ENCODE measurements at regions not wholly inside any gene's neighbourhood (a gene's known extent, or its start where the extent isn't known, plus 50 kb on each side); places are given as distances from the start of the nearest gene placed in this dataset.

GRCh38 chr2:56687169-56687568, 503.4 kb downstream of the CCDC85A start:
- H3K4me1 ChIP-seq (ENCODE audit: control insufficient read depth, insufficient read depth, low read length), result no peaks in the 10 kb centered on the region
- no TSS peak for BruUV-seq (replicated peaks)
- CTCF ChIA-PET, result no interaction called here
- H3K4me3 ChIP-seq (ENCODE audit: low read depth in 2 of 2, low read length in 2 of 2), result no peak overlapping the region
- ATAC-seq (no peak), DNase-seq (ENCODE audit: low read depth, low spot score) (no peak)
- no peak for TF ChIP-seq CTCF (IDR thresholded peaks at IDR 0.05)
- no peak for TF ChIP-seq POLR2AphosphoS5 (IDR thresholded peaks at IDR 0.05; ENCODE audit: low read depth, low read length)
- TF ChIP-seq REST (IDR thresholded peaks at IDR 0.05; ENCODE audit: insufficient read depth in 1 of 2, low read depth in 2 of 2, low read length in 1 of 2), result no peak
- no peak for TF ChIP-seq TCF7L2 (IDR thresholded peaks at IDR 0.05; ENCODE audit: low read depth, low read length)
- no peak for TF ChIP-seq SIN3A (IDR thresholded peaks at IDR 0.05; ENCODE audit: borderline replicate concordance, insufficient read depth, low read depth, low read length)
- intact Hi-C loops (cut with micrococcal nuclease; ENCODE audit: unreplicated experiment) (no loop called here), in situ Hi-C loops (cut with HindIII; ENCODE audit: low pct_unique_long_range_greater_than_20kb, low sequenced_read_pairs) (no loop called here)
- no peaks in the 10 kb centered on the region for H3K9me3 ChIP-seq (ENCODE audit: control insufficient read depth, insufficient read depth, low read depth, low read length)
- H3K27me3 ChIP-seq (ENCODE audit: control insufficient read depth, insufficient read depth, low read length), result no peaks in the 10 kb centered on the region
- no peaks in the 10 kb centered on the region for H3K36me3 ChIP-seq (ENCODE audit: control insufficient read depth, insufficient read depth, low read length)
- POLR2A ChIA-PET, result no interaction called here
- H3K27ac ChIP-seq (ENCODE audit: low read length), result no peak overlapping the region

- DNase-seq (ENCODE audit: low read depth, low spot score), result no peak
- TF ChIP-seq TCF7L2 (IDR thresholded peaks at IDR 0.05; ENCODE audit: low read depth, low read length) (no peak), POLR2AphosphoS5 (IDR thresholded peaks at IDR 0.05; ENCODE audit: low read depth, low read length) (no peak), CTCF (IDR thresholded peaks at IDR 0.05) (no peak), SIN3A (IDR thresholded peaks at IDR 0.05; ENCODE audit: borderline replicate concordance, insufficient read depth, low read depth, low read length) (no peak), REST (IDR thresholded peaks at IDR 0.05; ENCODE audit: insufficient read depth in 1 of 2, low read depth in 2 of 2, low read length in 1 of 2) (no peak)
- no peaks in the 10 kb centered on the region for H3K36me3 ChIP-seq (ENCODE audit: control insufficient read depth, insufficient read depth, low read length)
- intact Hi-C loops (cut with micrococcal nuclease; ENCODE audit: unreplicated experiment) (no loop called here), in situ Hi-C loops (cut with HindIII; ENCODE audit: low pct_unique_long_range_greater_than_20kb, low sequenced_read_pairs) (no loop called here)
- H3K4me1 ChIP-seq (ENCODE audit: control insufficient read depth, insufficient read depth, low read length), result no peaks in the 10 kb centered on the region
- no TSS peak for BruUV-seq (replicated peaks)
- no peaks in the 10 kb centered on the region for H3K27me3 ChIP-seq (ENCODE audit: control insufficient read depth, insufficient read depth, low read length)
- no peaks in the 10 kb centered on the region for H3K9me3 ChIP-seq (ENCODE audit: control insufficient read depth, insufficient read depth, low read depth, low read length)
- no peak overlapping the region for H3K4me3 ChIP-seq (ENCODE audit: low read depth in 2 of 2, low read length in 2 of 2)
- POLR2A ChIA-PET, result no interaction called here
- ATAC-seq, result no peak
- CTCF ChIA-PET, result no interaction called here
- no peak overlapping the region for H3K27ac ChIP-seq (ENCODE audit: low read length)
Observed at GRCh38 chr2:56688661-56689060, 504.9 kb downstream of the CCDC85A start.

Data from Panc1 (cell line).